HS-27A (cell line): ENCODE measurements at regions not wholly inside any gene's neighbourhood (a gene's known extent, or its start where the extent isn't known, plus 50 kb on each side); places are given as distances from the start of the nearest gene placed in this dataset.
"Not testable (repeated sequence)": the region's sequence is repeated elsewhere in the genome, so short reads cannot be mapped to it uniquely, and the experiment has no call there.

Source experiments
- DNase-seq: peaks from one replicate; pipeline ENCODE4 v3.0.0-alpha.2; 2012; ENCODE audit warnings: low read depth, missing footprints

GRCh38 chr22:48627203-48627602 lies 1200.5 kb downstream of the BRD1 start:
- DNase-seq = no peak

GRCh38 chr22:48624401-48624800 lies 1203.3 kb downstream of the BRD1 start:
- no peak for DNase-seq

- DNase-seq = no peak
Observed at GRCh38 chr22:48622891-48623545, 1204.7 kb downstream of the BRD1 start.

GRCh38 chr22:48621085-48621484 lies 1206.6 kb downstream of the BRD1 start:
- no peak for DNase-seq

- not testable (repeated sequence) for DNase-seq
Observed at GRCh38 chr22:48620460-48620859, 1207.2 kb downstream of the BRD1 start.

- DNase-seq = no peak
Observed at GRCh38 chr22:48619721-48620120, 1208.0 kb downstream of the BRD1 start.

GRCh38 chr22:48618326-48618725 lies 1209.3 kb downstream of the BRD1 start:
- DNase-seq = no peak

- DNase-seq = no peak
Observed at GRCh38 chr22:48616656-48617055, 1211.0 kb downstream of the BRD1 start.

- no peak for DNase-seq
Observed at GRCh38 chr22:48615171-48616008, 1212.3 kb downstream of the BRD1 start.

- no peak for DNase-seq
Observed at GRCh38 chr22:48613566-48614200, 1214.0 kb downstream of the BRD1 start.

- DNase-seq = no peak
Observed at GRCh38 chr22:48612077-48612995, 1215.3 kb downstream of the BRD1 start.

GRCh38 chr22:48609279-48609865 lies 1218.3 kb downstream of the BRD1 start:
- no peak for DNase-seq

- no peak for DNase-seq
Observed at GRCh38 chr22:48607901-48608662, 1219.6 kb downstream of the BRD1 start.

- no peak for DNase-seq
Observed at GRCh38 chr22:48606684-48607307, 1220.9 kb downstream of the BRD1 start.

GRCh38 chr22:48605856-48606481 lies 1221.7 kb downstream of the BRD1 start:
- no peak for DNase-seq

- DNase-seq = no peak
Observed at GRCh38 chr22:48605125-48605524, 1222.5 kb downstream of the BRD1 start.

GRCh38 chr22:48603621-48604320 lies 1223.9 kb downstream of the BRD1 start:
- no peak for DNase-seq

- DNase-seq = no peak
Observed at GRCh38 chr22:48602805-48603518, 1224.7 kb downstream of the BRD1 start.

GRCh38 chr22:48600681-48601080 lies 1227.0 kb downstream of the BRD1 start:
- no peak for DNase-seq
